SKM-1 (cell line): ENCODE measurements at regions not wholly inside any gene's neighbourhood (a gene's known extent, or its start where the extent isn't known, plus 50 kb on each side); places are given as distances from the start of the nearest gene placed in this dataset.
A peak's percentile ranks its signal among the peaks of the same experiment; 100 is the strongest.
"Not testable (repeated sequence)": the region's sequence is repeated elsewhere in the genome, so short reads cannot be mapped to it uniquely, and the experiment has no call there.

Experiments used
- DNase-seq: peaks from one replicate; lab custom pipeline; 2025; ENCODE audit not compliant: unreplicated experiment; lab: John Stamatoyannopoulos, UW

DNA sequence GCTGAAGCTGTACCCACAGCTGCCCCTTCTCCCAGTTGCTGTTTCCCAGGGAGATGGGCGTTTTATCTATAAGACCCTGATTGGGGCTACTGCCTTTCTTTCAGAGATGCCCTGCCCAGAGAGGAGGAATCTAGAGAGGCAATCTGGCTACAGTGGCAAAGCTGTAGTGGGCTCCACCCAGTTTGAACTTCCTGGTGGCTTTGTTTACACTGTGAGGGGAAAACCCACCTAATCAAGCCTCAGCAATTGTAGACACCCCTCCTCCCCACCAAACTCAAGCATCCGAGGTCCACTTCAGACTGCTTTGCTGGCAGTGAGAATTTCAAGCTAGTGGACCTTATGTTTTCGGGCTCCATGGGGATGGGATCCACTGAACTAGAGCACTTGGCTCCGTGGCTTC, 240.4 kb upstream of the AFF2 start:
- DNase-seq, result no peak

DNA sequence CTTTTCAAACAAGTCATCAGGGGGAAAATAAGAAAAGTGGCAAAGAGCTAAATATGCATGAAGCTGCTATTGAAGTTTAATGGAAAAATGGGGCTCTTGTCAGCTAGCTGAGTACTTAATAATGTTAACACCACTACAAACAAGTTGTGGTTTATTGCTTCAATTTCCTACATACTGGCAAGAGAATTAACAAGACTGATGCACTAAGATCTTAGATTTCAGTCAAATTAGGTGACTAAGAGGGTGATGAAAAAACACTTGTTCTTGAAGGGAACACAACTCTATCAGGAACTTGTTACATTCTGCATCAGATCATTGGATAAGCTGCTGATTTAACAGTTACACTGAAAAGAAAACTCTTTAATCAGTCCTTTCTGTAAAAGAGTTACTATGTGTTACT, 234.6 kb upstream of the AFF2 start:
- DNase-seq, result no peak

DNA sequence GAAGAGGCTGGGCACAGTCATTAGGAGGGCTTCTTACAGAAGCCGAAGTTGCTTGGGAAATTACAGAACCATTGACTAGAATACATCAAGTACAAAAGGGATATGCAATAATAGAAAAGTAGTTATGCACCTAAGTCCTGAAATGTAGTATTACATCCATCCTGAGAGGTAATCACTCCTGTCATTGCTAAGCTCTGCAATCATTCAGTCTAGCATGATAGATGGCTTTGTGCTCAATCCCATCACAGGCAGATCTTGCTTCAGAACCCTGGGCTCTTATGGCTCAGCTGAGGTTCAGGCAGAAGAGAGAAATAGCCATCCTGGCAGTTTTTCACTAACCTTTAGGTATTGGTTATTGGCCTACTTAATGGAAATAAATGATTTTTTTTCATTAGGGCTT, 231.7 kb upstream of the AFF2 start:
- DNase-seq, result no peak

DNA sequence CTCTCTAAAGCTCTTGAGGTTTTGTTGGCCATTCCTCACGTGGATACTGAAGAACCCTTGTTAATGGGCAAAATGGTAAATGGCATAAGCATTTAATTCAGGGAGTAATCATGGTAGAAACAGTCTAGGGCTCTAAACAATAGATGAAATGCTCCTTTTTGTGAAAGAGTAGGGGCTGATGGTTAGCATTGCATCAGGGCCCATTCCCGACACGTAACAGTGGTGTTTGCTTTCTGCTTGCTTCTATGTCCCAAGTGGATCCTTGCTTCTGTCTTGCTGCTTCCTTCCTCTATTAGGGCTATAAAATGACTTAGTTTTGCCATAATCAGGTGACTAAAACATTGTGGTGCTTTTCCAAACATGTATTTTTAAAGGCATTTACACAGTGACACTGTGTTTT, 230.9 kb upstream of the AFF2 start:
- DNase-seq, result peak; percentile 0

DNA sequence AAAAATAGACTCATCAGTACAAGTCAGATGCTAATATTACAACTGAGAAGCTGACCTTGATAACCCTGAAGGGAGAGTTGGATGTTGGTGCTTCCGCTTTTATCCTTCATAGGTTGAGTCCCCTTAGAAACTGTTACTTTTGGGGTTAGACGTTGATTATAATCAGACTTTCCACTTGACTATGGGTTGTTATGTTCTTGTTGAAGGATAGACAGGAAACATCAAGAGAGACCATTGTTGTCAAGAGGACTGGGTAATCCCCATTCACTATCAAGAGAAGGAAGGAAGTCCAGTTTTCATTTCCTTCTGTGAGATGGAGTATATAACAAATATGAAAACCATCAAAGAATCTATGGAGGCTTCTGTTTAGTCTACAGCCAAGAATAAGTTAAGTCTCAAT, 229.9 kb upstream of the AFF2 start:
- no peak for DNase-seq

DNA sequence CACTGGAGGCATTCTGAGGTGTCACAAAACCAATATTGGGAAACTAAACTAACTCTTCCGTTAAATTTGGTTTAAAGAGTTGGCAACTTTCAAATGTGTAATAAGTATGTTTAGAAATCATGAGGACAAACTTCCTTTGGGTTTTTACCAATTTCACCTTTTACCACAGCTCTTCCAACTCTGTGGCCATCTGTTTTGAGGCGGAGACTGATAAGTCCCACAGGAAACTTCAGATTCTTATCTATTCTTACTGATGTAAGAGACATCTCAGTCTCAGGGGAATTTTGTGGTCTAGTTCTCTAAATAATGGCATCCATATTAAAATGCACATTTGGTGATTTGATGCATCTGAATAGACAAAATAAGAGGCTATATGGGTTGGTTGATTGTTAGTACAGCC, 229.2 kb upstream of the AFF2 start:
- peak; percentile 2 for DNase-seq

GRCh38 chrX:148281920-148282319, 218.5 kb upstream of the AFF2 start:
- DNase-seq, result no peak

DNA sequence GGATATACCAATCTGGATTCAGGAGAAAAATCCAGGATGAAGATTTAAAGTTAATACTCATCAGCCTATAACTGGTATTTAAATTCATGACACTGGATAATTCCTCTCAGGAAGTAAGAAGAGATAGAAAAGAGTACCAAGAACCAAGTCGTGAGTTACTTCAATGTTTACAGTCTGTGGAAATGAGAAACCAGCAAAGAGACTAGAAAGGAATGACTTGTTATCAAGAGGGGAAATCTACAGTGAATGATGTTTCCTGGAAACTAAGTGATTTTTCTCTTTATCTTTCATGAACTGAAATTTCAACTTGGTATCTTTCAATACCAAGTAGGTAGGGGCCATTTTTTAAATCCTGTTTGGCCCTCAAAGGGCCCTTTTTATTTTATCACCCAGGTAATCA, 217.9 kb upstream of the AFF2 start:
- DNase-seq, result no peak

DNA sequence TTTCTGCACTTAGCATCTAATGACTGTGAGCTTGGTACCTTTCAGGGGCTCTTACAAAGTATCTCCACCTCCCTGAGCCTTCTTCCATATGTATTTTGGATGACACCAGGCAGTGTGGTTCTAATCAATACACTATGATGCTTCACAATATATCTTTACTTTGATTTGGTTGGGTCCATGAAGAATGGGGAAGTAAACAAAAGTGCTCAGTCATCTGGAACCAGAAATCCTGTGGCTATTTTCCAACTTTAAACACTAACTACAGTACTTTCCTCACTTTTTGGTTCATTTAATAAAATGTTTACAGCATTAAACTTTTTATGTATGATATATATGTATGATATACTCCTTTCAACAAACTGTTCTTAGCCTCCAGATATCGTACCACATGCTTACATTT, 216.4 kb upstream of the AFF2 start:
- DNase-seq, result no peak

GRCh38 chrX:148284821-148285220, 215.6 kb upstream of the AFF2 start:
- no peak for DNase-seq

GRCh38 chrX:148288451-148288850, 212.0 kb upstream of the AFF2 start:
- DNase-seq, result no peak

GRCh38 chrX:148290041-148290440, 210.4 kb upstream of the AFF2 start:
- DNase-seq, result no peak

- DNase-seq, result no peak
Observed at GRCh38 chrX:148290931-148291330, 209.5 kb upstream of the AFF2 start.

- no peak for DNase-seq
Observed at GRCh38 chrX:148298737-148299136, 201.7 kb upstream of the AFF2 start.

- DNase-seq, result not testable (repeated sequence)
Observed at GRCh38 chrX:148305214-148305613, 195.2 kb upstream of the AFF2 start.

- no peak for DNase-seq
Observed at GRCh38 chrX:148309413-148309812, 191.0 kb upstream of the AFF2 start.

DNA sequence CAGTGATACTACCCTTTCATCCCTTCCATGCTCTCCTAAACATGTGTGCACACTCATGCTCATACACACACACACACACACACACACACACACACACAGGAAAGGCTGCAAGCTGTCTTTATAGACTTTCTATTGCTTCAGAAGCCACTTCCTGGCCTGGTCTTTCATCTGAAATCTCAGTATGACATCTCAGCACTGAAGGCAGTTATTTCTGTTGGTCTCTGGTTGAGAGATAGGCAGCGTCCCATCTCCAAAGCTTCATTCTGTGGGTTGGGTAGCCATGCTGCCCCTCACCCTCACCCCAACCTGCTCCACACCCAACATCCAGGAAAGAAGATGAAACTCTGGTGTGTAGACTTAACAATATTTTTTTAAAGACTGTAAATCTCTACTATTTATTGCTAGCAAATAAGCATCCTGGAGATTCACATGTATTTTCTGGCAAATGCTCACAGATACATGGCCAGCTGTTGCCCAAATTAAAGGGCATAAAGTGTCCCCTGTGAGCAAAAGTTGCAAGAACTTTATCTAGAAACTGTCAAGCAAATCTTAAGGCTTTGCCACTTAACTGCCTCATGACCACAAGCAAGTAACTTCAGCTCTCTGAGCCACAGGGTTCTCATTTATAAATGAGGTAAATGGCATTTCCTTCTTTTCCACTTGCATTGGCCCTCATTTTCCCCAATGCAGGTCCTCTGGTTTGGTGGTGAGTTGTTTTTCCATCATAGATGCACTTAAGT, 189.8 kb upstream of the AFF2 start:
- DNase-seq, result no peak

DNA sequence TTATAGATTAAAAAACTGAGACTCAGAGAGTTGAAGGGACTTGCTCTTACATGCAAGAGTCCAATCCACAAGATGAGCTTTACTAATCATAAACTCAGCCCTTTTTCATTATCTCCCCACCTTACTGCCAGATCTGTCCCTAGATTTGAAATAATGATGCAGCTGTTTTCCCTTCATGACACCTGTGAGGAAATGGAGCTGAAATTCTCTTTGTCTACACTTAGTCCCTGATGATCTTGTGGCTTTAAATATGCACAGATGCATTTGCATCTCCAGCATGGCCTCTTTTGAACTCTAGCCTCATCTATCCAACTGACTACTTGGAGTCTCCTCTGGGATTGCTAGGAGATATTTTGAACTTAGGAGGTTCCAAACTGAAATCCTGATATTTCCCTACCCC, 188.9 kb upstream of the AFF2 start:
- no peak for DNase-seq

DNA sequence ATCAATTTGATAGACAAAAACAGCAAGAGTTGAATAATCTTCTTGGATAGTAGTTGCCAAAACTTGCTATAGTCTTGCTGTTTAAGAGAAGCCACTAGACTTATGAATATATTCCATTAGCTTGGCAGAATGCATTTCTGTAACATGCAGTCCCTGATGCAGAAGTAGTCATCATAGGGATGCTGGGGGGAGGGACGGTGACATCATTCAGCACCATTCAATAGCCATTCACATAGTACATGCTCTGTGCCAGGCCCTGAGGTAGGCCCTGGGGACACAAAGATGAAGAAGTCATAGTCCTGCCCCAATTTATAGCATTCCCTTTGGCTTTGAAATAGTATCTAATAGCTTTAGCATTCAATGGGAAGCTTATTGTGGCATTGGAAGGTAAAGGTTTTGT, 185.5 kb upstream of the AFF2 start:
- DNase-seq, result no peak

DNA sequence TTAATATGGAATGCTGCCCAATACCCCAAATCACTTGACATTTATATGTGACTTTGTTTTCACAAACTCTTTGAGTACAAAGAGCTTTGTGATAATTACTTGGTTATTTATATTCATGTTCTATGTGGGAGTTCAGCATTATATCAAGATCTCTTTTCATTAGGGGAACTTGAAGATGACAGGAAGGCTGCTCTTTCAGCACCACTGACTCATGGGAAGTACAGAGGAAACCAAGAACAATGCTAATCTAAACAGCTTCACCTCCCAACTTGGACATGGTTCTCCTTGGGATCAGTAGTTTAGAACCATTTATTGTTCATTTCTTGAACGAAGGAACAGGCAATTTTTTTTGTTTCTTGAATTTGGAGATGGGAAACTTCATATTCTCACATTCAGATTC, 184.0 kb upstream of the AFF2 start:
- DNase-seq, result no peak

DNA sequence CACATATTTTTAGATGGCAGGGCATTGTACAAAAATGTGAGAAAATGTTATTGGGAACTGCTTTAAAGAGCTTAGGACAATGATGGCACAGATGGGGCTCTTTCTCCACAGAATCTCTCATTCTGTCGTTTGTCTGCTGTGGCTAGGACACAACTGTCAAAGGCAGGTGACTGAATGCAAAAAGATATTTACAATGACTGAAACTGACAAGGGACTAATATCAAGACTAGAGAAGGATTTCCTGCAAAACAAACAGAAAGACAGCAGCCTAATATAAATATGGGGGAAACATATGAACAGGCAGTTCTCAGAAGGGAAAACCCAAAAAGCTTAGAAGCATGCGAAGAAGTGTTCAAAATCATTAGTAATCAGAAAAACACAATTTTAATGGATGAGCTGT, 177.5 kb upstream of the AFF2 start:
- no peak for DNase-seq

DNA sequence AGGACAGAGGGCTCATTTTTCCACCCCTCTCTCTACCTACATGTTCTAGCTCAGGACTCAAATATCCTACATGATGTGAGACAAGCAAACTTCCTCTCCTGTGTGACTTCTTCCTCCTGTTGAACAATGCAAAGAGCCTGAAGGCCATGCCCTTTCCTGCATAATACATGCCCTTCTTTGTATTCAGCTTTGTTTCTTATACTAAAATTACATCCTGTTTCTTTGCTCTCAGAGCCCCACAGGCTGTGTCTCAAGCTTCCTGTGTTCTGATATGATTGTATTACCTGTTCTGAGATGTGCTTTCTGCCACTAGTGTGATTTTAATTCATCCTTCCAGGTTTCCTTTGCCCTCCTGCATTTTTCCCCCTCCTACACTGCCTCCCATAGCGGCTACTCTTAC, 166.4 kb upstream of the AFF2 start:
- DNase-seq, result no peak

DNA sequence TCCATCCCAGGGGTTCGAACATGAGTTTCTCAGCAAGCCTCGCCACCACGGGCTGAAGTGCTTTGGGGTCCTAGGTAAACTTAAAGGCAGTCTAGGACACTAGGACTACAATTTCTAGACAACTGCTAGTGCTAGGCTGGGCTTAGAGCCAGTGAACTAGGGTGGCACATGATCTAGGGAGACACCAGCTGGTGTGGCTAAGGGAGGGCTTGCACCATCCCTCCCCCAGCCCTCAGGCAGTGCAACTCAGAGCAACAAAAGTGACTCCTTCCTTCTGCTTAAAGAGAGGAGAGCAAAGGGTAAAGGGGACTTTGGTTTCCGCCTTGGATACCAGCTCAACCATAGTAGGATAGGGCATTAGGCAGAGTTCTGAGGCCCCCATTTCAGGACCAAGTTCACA, 162.5 kb upstream of the AFF2 start:
- DNase-seq, result no peak

- no peak for DNase-seq
Observed at GRCh38 chrX:148354916-148355315, 145.5 kb upstream of the AFF2 start.
